GM12892 (cell line): ENCODE measurements at regions not wholly inside any gene's neighbourhood (a gene's known extent, or its start where the extent isn't known, plus 50 kb on each side); places are given as distances from the start of the nearest gene placed in this dataset.

ENCODE experiments used
- POLR2A ChIP-seq: IDR thresholded peaks from 2 replicates; pipeline ENCODE4 v1.6.1; 2011; ENCODE audit warnings: low read depth, low read length, control low read depth
- TAF1 ChIP-seq: IDR thresholded peaks from 2 replicates; pipeline ENCODE4 v1.6.1; 2011; ENCODE audit warnings: low read depth, mild to moderate bottlenecking, control low read depth, low read length, borderline replicate concordance

GRCh38 chr9:89674667-89675057 is 69.8 kb downstream of the GADD45G start:
- TF ChIP-seq POLR2A (no peak), TAF1 (no peak)
